GM21528 (cell line): ENCODE measurements at regions not wholly inside any gene's neighbourhood (a gene's known extent, or its start where the extent isn't known, plus 50 kb on each side); places are given as distances from the start of the nearest gene placed in this dataset.

Source experiments
- ATAC-seq: cut with Tn5 transposase; IDR thresholded peaks from one replicate; pipeline ENCODE4 v1.9.1; 2021; ENCODE audit warnings: mild to moderate bottlenecking, moderate library complexity; ENCODE audit not compliant: unreplicated experiment, low FRiP score

- no peak for ATAC-seq
Measured at GRCh38 chr5:88545338-88545737, 276.7 kb upstream of the TMEM161B start.

- no peak for ATAC-seq
Measured at GRCh38 chr5:88544671-88545070, 276.0 kb upstream of the TMEM161B start.

- ATAC-seq, result no peak
Measured at GRCh38 chr5:88544136-88544645, 275.5 kb upstream of the TMEM161B start.

- ATAC-seq, result no peak
Measured at GRCh38 chr5:88542786-88543185, 274.1 kb upstream of the TMEM161B start.

GRCh38 chr5:88540471-88541115 is 271.9 kb upstream of the TMEM161B start:
- no peak for ATAC-seq

- no peak for ATAC-seq
Measured at GRCh38 chr5:88539693-88540365, 271.2 kb upstream of the TMEM161B start.

- no peak for ATAC-seq
Measured at GRCh38 chr5:88539026-88539425, 270.4 kb upstream of the TMEM161B start.

- no peak for ATAC-seq
Measured at GRCh38 chr5:88536146-88536545, 267.5 kb upstream of the TMEM161B start.

- no peak for ATAC-seq
Measured at GRCh38 chr5:88524941-88525340, 256.3 kb upstream of the TMEM161B start.

GRCh38 chr5:88519066-88519465 is 250.4 kb upstream of the TMEM161B start:
- no peak for ATAC-seq

GRCh38 chr5:88518131-88519016 is 249.7 kb upstream of the TMEM161B start:
- ATAC-seq, result no peak

GRCh38 chr5:88515881-88516819 is 247.5 kb upstream of the TMEM161B start:
- ATAC-seq, result no peak

- ATAC-seq, result no peak
Measured at GRCh38 chr5:88515068-88515467, 246.4 kb upstream of the TMEM161B start.

- no peak for ATAC-seq
Measured at GRCh38 chr5:88509403-88509802, 240.8 kb upstream of the TMEM161B start.

- ATAC-seq, result no peak
Measured at GRCh38 chr5:88507261-88507660, 238.6 kb upstream of the TMEM161B start.

GRCh38 chr5:88503406-88503805 is 234.8 kb upstream of the TMEM161B start:
- no peak for ATAC-seq

- no peak for ATAC-seq
Measured at GRCh38 chr5:88503041-88503345, 234.3 kb upstream of the TMEM161B start.

- peak; percentile 92 for ATAC-seq
Measured at GRCh38 chr5:88502179-88503040, 233.8 kb upstream of the TMEM161B start.

- ATAC-seq, result no peak
Measured at GRCh38 chr5:88495810-88496209, 227.2 kb upstream of the TMEM161B start.
